CD4-positive, alpha-beta T cell treated with Interleukin-2 at 100 ng/mL for 4 hours (primary cell): ENCODE measurements at regions not wholly inside any gene's neighbourhood (a gene's known extent, or its start where the extent isn't known, plus 50 kb on each side); places are given as distances from the start of the nearest gene placed in this dataset.
A peak's percentile ranks its signal among the peaks of the same experiment; 100 is the strongest.

Source experiments
- DNase-seq: peaks from one replicate; pipeline ENCODE4 v3.0.0-alpha.2; 2020; ENCODE audit warnings: low spot score

DNA sequence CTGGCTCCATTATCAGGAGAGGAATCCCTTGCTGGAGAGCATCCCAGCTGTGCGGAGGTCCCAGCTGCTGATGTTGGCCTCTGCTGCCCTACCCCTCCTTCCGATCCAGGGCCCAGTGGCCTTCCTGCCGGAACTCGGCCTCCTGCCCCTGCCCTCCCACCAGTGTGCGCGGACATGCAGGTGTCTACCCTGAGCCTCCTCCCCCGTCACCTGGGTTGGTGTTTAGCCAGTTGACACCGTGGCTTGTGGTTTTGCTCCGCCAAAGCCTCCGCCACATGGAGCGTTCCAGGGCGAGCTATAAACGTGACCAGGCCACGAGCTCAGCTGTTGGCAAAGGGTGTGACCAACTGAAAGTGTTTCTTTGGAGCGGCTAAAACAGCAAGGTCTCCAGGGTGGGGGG lies 1104.3 kb downstream of the BCL11B start:
- DNase-seq = peak; percentile 34

DNA sequence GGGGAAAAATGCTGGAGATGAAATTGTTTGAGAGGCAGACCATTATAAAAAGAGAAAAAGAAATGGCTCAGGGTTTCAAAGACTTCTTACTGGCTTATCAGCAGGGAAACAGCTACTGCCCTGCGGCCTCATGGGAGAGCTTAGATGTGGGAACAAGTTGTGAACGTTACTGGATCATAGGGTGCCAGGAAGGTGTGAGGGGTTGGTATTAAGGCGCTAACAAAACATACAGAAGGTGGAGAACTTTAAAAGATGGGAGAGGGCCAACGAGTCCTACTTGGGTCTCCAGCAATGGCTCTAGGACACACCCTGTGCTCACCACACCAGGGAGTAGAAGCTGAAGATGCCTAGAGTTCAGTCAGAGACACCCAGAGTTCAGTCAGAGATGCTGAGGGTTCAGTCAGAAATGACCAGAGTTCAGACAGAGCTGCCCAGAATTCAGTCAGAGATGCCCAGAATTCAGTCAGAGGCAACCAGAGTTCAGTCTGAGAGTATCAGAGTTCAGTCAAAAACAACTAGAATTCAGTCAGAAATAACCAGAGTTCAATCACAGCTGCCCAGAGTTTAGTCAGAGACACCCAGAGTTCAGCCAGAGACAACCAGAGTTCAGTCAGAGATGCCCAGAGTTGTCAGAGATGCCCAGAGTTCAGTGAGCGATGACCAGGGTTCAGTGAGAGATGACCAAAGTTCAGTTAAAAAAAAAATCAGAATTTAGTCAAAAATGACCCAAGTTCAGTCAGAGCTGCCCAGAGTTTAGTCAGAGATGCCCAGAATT lies 1103.6 kb downstream of the BCL11B start:
- DNase-seq = no peak

DNA sequence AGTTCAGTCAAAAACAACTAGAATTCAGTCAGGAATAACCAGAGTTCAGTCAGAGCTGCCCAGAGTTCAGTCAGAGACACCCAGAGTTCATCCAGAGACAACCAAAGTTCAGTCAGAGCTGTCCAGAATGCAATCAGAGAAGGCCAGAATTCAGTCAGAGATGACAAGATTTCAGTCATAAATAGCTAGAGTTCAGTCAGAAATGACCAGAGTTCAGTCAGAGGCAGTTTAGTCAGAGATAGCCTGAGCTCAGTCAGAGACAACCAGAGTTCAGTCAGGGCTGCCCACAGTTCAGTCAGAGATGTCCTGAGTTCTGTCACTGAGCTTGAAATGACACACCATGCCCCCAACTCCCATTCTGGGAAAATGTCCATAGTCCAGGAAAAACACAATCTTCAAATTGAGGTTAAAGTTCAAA lies 1102.8 kb downstream of the BCL11B start:
- DNase-seq = no peak

DNA sequence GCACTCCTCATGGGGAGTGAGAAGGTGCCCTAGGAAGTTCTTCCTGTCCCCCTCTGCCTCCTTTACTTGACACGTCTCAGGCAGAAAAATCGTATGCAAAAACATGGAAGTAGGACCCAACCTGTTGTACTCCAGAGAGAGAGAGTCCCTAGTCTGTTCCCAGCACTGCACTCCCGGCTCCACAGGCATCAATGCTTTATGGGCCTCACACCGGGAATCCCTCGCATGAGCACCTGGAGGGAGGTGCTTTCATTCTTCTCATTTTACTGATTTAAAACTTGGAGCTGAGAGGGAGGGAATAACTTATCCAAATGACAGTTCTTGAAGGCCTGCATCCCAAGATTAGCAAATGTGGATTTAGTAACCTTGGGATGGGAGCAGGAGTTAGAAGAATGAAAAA lies 1101.4 kb downstream of the BCL11B start:
- DNase-seq = no peak

DNA sequence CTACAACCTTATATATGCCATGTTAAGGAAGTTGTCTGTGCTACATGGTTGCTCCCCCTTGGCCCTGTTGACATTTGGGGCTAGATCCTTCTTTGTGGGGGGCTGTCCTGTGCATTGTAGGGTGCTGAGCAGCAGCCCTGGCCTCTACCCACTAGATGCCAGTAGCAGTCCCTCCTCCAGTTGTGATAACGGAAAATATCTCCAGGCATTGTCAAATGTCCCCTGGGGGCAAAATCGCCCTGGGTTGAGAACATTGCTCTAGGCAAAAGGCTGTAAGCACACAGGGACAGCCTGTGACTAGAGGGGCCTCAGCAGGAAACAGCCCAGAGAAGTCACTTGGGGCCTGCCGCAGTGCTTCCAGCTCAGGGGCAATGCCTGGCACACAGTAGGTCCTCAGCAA lies 1100.3 kb downstream of the BCL11B start:
- no peak for DNase-seq

DNA sequence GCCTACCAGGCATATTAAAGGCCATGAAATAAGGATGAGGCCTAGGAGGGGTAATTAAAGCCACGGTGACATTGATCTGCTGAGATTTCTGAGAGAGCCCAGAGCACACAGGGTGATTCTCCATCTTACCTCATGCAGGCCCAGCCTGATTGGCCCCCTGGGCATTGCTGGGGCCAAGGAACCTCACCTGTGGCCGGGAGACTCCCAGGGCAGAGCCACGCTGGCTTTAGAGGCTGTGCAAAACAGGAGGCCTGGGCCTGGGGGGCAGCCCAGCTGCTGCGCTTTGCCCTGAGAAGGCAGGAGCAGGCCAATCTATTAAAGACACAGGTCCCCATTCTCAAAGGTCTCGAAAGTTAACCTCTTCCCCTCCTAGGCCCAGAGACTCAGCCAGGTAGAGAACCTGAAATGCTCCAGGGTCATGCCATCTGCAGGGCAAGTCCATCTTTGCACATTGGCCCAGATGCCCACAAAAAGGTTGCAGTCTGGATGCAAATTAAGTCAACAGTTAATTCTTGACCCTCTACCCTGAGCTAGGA lies 1099.7 kb downstream of the BCL11B start:
- no peak for DNase-seq

DNA sequence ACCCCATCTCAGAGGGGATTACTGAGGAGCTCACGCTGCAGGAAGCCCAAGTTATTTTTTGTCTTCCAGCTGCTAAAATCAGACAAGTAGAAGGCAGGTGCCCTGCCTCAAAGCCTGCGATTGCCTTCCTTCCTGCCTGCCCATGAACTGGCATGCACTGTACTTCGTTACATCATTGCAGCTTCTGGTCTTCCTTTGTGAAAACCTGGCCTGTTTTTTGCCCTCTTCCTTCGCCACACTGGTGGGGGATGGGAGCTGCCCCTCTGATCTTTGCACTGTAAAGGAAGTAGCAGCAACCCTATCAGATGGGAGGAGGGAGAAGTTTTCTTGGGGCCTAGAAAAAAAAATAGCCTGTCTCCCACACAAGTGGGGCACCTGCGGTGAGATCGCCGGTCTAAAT lies 1098.7 kb downstream of the BCL11B start:
- DNase-seq = peak; percentile 73

DNA sequence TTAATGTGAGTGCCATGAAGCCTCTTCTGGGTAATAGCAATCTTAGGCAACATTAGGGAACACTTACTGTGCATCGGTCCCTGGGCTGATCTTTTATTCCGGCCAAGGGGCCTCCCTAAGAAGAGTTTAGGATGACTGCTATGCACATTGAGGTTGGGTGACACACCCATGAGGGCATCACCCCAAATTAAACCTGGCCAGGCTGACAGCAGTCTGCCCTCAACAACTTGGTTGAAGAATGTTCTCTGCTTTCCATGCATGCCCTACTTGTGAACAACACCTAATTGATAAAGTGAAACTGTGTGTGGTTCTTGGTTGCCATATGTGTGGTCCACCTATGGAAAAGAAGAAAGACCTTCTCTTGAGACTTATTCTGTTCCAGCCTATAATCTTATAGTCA lies 1098.0 kb downstream of the BCL11B start:
- DNase-seq = peak; percentile 47

DNA sequence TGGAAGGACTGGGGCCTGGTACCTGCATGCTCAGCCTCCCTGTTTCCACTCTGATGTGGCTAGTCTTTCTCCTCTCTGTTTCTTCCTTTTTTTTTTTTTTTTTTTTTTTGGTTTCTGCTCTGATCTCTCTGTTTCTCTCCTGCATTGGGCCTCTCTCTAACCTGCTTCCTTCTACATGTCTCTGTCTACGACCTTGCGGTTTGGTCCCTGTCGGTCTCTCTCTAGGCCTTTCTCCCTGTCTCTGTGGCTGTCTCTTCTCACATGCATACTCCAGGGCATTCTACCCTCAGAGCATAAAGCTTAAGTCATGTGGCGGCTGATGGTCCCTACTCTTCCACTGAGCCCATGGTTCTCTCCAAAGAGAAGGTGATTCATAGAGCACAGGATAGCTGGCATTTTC lies 1096.6 kb downstream of the BCL11B start:
- no peak for DNase-seq

DNA sequence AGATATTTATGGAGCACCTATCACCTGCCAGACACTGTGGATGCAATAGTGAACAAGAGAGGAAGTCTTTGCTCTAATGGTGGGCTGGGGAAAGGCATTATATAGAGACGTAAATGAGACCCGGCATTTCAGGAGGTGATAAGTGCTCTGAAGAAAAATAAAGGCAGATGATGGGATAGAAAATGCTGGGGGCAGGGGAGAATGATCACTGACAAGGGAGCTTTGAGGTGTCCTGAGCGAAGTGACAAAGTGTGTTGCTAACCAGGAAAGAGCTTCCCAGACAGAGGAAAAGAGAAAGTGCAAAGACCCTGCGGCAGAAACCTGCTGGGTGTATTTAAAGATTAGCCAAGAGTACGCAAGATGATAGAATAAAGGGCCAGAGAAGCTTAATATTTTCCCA lies 1096.1 kb downstream of the BCL11B start:
- no peak for DNase-seq

DNA sequence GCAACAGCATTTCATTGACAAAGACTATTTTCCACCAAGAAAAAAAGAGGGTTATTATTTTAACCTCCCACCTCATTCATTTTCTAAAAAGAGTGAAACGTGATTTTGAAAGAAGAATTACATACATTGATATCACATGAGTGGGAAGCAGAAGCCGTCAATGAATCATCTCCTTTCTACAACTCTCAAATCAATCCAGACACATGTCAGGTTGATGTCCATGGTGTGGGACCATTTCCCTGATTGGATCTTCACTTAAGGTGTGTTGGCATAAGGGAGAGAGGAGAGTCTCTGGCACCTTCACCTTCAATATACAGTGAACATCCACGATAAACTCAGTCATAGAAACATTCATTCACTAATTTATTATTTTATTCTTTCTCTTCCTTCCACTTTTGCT lies 1095.1 kb downstream of the BCL11B start:
- no peak for DNase-seq

DNA sequence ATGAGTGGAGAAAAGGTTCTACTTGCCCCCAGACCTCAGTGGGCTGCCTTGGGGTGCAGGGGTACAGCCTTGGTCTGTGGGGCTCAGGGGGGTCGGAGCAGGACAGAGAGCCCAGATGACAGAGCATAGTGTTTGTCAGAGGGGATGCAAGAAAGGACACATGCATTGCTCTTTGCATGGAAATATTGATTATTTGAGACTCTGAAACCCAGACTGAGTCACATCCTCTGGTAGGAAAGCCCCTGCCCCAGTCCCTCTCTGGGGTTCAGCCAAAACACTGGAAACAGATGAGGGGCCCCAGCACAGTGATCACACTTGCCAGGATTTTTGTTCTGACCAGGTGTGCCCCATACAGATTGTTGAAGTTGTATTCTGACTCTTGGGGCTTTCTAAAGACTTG lies 1094.4 kb downstream of the BCL11B start:
- peak; percentile 65 for DNase-seq

DNA sequence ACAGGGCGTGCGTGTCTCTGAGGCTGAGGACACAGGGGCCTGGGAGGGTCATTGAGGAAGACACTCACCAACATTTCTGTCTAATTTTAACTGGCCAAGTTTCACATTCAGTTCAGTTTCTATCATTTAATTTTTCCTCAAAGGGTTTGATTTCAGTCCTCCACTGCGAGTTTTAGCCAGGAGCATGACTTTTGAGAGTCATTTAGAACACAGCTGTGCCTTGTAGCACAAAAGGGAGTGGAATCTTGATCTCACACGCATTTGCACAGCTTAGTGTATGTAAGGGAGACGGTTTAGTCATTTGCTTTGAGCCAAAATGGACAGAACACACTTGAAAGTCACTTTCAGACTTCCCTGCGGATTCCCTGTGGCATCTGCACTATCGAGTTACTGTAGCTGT lies 1090.8 kb downstream of the BCL11B start:
- no peak for DNase-seq

DNA sequence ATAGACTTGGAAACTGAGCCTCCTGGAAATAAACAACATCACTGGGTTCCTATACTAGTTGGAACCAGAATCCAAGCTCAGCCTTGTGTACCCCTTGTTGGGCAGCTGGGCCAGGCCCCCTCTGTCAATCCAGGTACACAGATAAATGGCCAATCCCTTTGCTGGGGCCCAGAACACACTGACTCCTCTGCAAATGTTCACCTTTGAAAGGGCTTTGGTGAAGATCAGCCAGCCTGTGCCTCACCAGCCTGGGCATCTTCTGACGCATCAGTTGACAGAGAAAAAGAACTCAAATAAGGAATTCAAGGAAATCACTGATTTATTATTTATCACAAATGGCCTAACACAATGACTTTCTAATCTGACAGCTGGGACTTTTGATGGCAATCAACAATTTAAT lies 1090.2 kb downstream of the BCL11B start:
- DNase-seq = no peak

DNA sequence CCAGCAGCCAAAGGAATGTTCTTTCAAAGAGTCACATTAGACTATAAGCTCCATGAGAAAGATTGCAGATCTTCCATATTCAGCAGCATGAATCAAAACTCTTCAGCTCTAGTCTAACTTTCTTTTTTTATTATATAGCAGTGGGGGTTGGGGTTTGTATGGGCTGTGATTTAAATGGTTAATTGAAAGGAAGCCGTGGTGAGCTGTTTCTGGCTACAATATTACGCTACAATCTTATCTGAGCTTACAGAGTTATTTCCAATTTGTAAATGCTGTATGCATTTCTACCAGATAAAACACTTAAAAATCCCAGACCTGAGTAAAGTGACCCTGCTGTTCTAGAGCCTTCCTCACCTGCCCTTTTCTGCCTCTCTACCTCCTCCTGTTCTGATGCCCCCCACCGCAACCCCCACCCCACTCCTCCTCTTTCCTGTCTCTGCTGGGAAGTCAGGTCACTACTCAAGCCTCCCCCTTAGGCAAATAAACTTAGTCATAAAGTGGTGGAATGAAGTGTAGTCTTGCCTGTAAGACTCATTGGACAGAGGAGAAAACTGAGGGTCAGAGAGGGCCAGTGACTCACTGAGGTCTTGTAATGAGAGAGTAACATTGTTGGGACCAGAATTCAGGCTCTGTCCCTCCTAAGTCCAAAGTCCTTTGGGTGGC lies 1089.5 kb downstream of the BCL11B start:
- peak; percentile 37 for DNase-seq

DNA sequence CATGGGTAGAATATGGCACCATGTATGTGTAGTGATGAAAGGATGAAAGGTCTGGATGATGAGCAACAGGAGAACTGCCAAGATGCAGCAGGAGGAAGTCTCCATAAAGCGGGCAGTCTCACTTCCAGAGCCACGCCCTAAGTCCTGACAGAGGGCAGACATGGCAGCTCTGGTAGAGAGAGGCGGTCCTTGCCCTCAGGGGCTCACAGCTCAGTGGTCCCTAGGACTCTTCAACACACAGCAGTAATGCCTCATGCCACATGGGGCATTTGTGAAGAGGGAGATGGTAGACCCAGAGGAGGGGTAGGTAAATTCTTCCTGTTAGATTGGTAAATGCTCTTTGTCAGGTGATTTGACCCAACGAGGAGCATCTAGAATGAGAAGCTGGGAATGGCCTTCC lies 1088.4 kb downstream of the BCL11B start:
- DNase-seq = no peak

DNA sequence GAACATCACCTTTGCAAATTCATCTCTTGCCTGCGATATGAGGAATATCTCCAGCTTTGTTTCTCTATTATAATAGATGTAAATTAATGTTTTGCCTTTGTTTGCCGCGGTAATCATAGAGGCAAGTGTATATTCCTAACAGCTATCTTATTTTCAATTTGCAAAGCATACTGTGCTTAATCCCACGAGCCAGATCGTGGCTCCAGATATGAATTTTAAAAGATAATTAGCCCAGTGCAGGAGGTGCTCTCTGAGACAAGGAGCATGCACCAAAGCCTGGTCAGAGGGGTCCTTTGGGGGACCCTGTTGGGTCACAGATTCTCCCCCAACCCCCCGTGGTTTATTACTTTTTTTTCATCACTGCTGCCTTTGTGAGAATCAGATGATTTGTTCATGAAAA lies 1087.5 kb downstream of the BCL11B start:
- DNase-seq = no peak

DNA sequence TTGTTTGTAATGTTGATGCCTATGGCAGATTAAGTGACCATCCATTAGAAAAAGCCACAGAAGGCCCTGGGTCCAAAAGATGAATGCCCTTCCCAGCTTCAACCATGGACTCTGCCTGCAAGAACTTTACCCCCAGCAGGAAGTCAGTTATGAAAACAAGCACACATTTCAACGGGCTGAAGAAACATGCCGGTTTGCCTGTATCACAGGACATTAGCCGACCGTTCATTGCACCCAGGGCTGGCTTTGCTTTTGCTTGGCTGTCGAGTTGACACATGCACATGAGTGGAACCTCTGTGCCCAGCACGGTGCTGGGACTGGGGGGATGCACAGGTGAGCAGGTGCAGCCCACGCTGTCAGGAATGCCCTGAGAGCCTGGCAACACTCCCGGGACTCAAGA lies 1087.0 kb downstream of the BCL11B start:
- DNase-seq = no peak

DNA sequence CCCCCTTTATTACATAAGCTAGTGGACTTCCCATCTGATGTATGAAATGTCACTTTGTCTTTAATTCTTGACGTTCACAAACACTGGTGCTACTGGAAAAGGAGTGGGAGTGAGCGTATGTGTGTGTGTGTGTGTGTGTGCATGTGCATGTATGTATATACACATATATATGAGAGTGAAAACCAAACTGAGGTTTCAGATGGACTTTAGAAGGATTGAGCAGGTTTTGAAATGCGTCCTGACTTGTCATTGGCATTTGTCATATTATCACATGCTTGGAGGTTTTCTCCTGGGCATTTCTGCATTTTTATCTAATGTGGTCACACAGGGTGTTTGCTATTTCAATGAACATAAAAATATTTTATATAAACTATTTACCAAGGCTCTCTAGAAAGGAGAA lies 1085.9 kb downstream of the BCL11B start:
- no peak for DNase-seq

DNA sequence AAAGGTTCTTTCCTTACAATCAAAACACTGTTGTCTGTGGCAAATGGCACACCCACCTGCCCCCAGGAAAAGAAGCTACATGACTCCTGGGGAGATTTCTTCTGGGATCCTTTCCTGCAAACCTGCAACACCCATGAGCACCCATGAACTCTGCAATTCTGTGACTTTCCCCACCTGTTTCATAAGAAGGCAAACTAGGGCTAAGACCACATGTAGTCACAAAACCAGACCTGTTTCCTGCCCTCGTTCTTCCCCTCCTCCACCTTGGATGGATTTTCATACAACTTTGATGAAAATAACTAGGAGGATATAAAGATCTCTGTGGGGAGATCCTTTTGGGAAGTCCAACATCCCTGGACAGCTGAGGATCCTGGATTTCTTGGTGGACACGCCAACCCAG lies 1084.7 kb downstream of the BCL11B start:
- no peak for DNase-seq

DNA sequence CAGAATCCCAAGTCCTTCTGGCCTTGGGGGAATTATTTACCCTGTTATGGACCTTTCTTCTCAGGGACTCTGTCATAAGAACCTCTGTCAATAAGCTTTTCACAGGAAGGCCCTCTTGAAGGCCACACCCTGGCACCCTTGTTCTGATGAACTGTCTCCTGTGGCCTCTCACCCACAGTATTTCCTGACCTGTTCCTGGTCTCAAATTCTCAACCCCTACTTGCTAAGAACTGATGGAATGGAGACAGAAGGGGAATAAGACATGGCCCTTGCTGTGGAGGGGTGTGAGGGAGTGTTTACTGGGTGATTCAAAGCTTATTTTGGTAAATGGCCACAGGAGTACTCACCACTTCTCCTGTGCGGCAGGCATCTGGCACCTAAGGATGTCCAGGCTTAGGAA lies 1082.9 kb downstream of the BCL11B start:
- peak; percentile 59 for DNase-seq

DNA sequence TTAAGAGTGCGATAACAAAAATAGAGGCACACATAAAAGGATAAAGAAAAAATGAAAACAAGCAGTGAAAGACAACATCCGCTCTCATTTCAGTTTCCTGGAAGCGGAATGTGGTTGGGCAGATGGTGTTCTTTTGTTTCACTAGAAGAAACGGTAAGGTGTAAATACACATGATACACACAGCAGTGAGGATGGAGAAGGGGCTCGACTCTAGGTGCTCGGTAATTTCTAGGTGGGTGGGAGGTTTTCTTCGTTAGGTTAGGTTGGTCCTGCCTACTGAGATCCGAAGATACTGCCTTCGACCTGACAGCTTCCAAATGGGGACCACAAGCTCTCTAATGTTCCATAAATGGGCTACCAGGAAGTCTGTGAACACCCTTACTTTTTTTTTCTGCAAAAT lies 1082.5 kb downstream of the BCL11B start:
- peak; percentile 79 for DNase-seq

DNA sequence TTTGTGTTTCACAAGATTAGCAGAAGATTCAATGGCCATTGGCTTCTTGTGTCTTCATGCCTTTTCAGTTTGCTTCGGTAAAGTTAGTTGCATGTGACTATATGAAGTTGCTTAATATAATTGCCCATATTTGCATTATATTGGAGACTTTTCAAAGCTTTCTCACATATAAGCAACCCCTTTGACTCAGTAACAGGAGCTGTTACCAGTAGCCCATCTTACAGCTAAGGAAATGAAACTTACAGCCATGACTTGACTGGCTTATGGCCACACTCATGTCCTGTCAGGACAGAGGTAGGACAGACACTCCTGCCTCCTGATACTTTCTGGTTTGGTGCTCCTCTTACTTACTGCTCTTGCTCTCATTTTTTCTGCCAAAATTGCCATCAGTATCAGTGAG lies 1082.1 kb downstream of the BCL11B start:
- no peak for DNase-seq

DNA sequence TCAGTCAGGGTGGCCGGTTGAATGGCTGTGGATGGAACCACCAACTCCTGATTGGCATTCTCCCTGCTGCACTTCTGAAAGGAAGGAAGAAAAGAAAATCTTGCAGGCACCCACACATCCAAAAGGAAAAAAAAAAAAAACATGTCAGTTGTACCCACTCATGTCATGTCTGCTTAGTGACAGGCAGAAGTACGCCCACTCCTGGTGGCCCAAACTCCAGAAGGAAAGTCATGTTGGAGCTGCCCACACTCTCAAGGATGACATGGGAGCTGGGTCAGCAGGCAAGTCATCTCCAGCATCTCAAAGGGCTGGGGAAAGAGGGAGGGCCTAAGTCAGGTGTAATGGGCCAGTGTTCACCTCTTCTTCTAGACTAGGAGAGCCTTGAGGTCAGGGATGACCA lies 1079.1 kb downstream of the BCL11B start:
- DNase-seq = no peak
